ENCODE measurements at regions not wholly inside any gene's neighbourhood (a gene's known extent, or its start where the extent isn't known, plus 50 kb on each side); places are given as distances from the start of the nearest gene placed in this dataset.

DNA sequence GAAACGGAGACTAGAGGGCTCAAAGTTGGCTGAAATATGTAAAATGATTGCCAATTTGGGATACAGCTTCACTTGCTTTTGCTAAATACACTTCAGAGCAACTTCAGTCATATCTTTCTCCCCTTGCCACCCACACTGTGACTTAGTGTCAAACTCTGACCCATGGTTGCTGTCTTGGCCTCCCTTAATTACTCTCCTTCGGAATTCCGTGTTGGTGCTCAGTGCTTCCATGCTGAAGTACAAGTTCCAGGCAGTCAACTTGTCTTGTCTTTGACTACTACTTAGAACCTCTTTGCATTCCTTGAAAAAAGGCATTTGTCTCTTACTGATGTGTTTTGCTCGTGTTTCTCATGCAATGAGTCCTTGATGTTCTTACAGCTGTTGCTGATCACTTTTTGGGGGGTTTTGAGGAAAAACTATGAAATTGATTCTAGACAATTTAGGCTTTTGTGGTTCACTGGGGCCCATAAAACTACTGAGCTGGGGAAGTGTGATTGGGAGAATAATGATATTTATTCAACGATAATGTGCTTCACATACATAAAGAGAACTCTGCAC, 146.0 kb downstream of the UBE2E3 start:
- Histone ChIP-seq H3K36me3 (no peaks in the 10 kb centered on the region), H3K27ac (peak overlapping the region in 2 of 5 donors; percentile 19 to 47), H3K9me3 (no peaks in the 10 kb centered on the region), H3K27me3 (no peaks in the 10 kb centered on the region), H3K4me1 (no peaks in the 10 kb centered on the region), H3K4me3 (no peak overlapping the region)
- TF ChIP-seq, protein P1, sequence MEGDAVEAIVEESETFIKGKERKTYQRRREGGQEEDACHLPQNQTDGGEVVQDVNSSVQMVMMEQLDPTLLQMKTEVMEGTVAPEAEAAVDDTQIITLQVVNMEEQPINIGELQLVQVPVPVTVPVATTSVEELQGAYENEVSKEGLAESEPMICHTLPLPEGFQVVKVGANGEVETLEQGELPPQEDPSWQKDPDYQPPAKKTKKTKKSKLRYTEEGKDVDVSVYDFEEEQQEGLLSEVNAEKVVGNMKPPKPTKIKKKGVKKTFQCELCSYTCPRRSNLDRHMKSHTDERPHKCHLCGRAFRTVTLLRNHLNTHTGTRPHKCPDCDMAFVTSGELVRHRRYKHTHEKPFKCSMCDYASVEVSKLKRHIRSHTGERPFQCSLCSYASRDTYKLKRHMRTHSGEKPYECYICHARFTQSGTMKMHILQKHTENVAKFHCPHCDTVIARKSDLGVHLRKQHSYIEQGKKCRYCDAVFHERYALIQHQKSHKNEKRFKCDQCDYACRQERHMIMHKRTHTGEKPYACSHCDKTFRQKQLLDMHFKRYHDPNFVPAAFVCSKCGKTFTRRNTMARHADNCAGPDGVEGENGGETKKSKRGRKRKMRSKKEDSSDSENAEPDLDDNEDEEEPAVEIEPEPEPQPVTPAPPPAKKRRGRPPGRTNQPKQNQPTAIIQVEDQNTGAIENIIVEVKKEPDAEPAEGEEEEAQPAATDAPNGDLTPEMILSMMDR (IDR thresholded peaks at IDR 0.05), result no peak
- TF ChIP-seq EP300 (IDR thresholded peaks at IDR 0.05) (no peak), POLR2AphosphoS5 (IDR thresholded peaks at IDR 0.05) (no peak), POLR2A (IDR thresholded peaks at IDR 0.05) (no peak)
- no peak for DNase-seq
- intact Hi-C loops (cut with DNase I; ENCODE audit: low total_unique reads), result no loop called here
- WGBS, 5 donors, result 80 to 87% (median 82%) methylated on average over 5 of the region's 5 CpGs

DNA sequence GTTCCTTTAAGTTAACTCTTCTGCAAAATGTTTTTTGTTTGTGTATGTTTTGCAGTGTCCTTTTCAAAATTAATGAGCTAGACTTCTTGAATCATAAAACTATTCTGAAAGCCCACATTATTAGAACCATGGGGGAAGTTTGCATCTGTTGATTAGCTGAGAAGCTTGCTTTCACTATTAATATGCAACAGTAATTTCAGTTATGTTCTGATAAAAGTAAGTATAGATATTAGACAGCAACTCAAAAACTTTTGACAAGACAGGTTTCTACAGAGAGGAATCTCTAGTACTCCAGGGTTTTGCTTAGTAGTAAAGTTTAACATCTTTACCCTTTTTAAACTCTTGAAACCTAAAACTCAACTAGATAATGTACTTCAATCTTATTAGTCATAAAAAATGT, 147.8 kb downstream of the UBE2E3 start:
- H3K9me3 ChIP-seq, result no peaks in the 10 kb centered on the region
- intact Hi-C loops (cut with DNase I; ENCODE audit: low total_unique reads), result no loop called here
- no peaks in the 10 kb centered on the region for H3K36me3 ChIP-seq
- DNase-seq, result no peak
- TF ChIP-seq POLR2AphosphoS5 (IDR thresholded peaks at IDR 0.05) (no peak), EP300 (IDR thresholded peaks at IDR 0.05) (no peak), POLR2A (IDR thresholded peaks at IDR 0.05) (no peak)
- TF ChIP-seq, protein P1 (IDR thresholded peaks at IDR 0.05), result no peak
- H3K27ac ChIP-seq, result no peak overlapping the region
- H3K4me3 ChIP-seq, result no peak overlapping the region
- H3K4me1 ChIP-seq, result no peaks in the 10 kb centered on the region
- no peaks in the 10 kb centered on the region for H3K27me3 ChIP-seq

DNA sequence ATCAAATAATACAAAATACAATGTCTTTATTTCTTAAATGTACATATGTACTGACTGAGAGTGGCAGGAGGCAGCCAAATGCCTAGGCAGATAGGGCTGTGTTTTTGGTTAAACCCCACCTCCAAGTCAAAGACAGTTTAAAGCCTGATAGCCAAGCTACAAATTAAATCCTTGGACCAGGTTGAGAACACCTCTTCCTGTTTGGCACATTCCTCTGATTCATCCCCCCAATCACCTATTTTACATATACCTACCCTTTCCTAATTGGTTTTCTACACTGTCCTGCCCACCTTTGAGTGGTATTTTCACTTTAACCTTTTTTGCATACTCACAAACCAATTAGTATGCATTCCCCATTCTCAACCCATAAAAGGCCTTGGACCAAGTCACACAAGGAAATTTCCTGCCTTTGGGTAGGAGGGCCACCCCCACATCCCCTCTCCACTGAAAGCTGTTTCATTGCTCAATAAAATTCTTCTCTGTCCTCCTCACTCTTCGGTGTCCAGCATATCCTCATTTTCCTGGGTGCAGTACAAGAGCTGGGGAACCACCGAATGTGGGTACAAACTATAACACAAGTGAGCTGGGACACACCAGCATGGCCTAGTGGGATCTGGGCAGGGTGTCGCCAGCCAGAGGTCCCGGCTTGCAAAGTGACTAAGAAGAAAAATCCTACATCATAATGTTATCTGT, 149.1 kb downstream of the UBE2E3 start:
- Histone ChIP-seq H3K27ac (peak overlapping the region in 1 of 5 donors; percentile 5), H3K9me3 (no peaks in the 10 kb centered on the region), H3K4me1 (no peaks in the 10 kb centered on the region), H3K4me3 (no peak overlapping the region), H3K27me3 (no peaks in the 10 kb centered on the region), H3K36me3 (no peaks in the 10 kb centered on the region)
- DNase-seq, result no peak
- TF ChIP-seq EP300 (IDR thresholded peaks at IDR 0.05) (no peak), POLR2AphosphoS5 (IDR thresholded peaks at IDR 0.05) (no peak), POLR2A (IDR thresholded peaks at IDR 0.05) (no peak)
- TF ChIP-seq, protein P1 (IDR thresholded peaks at IDR 0.05), result no peak
- WGBS, 5 donors, result 75 to 85% (median 79%) methylated on average over 4 of the region's 4 CpGs
- intact Hi-C loops (cut with DNase I; ENCODE audit: low total_unique reads), result no loop called here

DNA sequence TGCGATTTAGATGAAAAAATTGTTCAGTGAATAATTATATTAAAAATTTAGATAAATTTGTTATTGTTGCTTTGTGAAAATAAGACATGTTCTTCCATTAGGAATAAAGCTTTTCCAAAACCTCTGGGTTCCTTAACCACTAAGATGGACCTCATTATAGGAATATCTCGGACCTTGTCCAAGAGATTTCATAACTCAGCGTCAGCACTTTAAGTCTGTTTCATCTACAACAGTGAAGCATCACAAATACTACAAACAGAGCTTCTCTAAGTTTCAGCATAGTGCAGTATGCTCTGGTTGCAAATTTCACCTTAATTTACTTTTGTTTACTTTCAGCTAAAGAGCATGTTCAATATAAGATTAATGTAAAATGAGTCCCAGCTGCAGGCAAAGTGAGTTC, 150.3 kb downstream of the UBE2E3 start:
- Histone ChIP-seq H3K36me3 (no peaks in the 10 kb centered on the region), H3K9me3 (no peaks in the 10 kb centered on the region), H3K27me3 (no peaks in the 10 kb centered on the region), H3K4me3 (no peak overlapping the region), H3K4me1 (no peaks in the 10 kb centered on the region), H3K27ac (no peak overlapping the region)
- DNase-seq, result no peak
- 69 to 80% (median 79%) methylated on average over 3 of the region's 3 CpGs for WGBS, 5 donors
- no peak for TF ChIP-seq POLR2A (IDR thresholded peaks at IDR 0.05)
- TF ChIP-seq, protein P1 (IDR thresholded peaks at IDR 0.05), result no peak
- no peak for TF ChIP-seq EP300 (IDR thresholded peaks at IDR 0.05)
- TF ChIP-seq POLR2AphosphoS5 (IDR thresholded peaks at IDR 0.05), result no peak
- intact Hi-C loops (cut with DNase I; ENCODE audit: low total_unique reads), result no loop called here

Data from stomach (tissue), 8 donors.